ENCODE measurements at regions not wholly inside any gene's neighbourhood (a gene's known extent, or its start where the extent isn't known, plus 50 kb on each side); places are given as distances from the start of the nearest gene placed in this dataset.

GRCh38 chr5:122581629-122582028 lies 193.3 kb upstream of the SNX2 start:
- TF ChIP-seq CTCF (IDR thresholded peaks at IDR 0.05; ENCODE audit: extremely low read depth in 1 of 2, insufficient read depth in 1 of 2, low read depth in 1 of 2, low read length in 2 of 2) = no peak
- no peak for TF ChIP-seq EZH2 (IDR thresholded peaks at IDR 0.05; ENCODE audit: borderline replicate concordance, low read depth, low read length, severe bottlenecking)
- TF ChIP-seq MYC (IDR thresholded peaks at IDR 0.05; ENCODE audit: low read depth, low read length) = no peak
- no peak for TF ChIP-seq JUN (IDR thresholded peaks at IDR 0.05; ENCODE audit: borderline replicate concordance, insufficient read depth, insufficient read length, low read depth)
- no peak for TF ChIP-seq MAX (IDR thresholded peaks at IDR 0.05; ENCODE audit: insufficient read depth, insufficient read length)
- no peak for TF ChIP-seq POLR2AphosphoS5 (IDR thresholded peaks at IDR 0.05; ENCODE audit: insufficient read depth, low read depth, low read length)
- no peak for TF ChIP-seq FOS (IDR thresholded peaks at IDR 0.05; ENCODE audit: borderline replicate concordance, insufficient read depth, low read length)
- no peak for TF ChIP-seq POLR2A (IDR thresholded peaks at IDR 0.05; ENCODE audit: low read depth, low read length)
- TF ChIP-seq GATA2 (IDR thresholded peaks at IDR 0.05; ENCODE audit: insufficient read depth, insufficient read length, low read depth, low read length) = no peak
- H3K4me2 ChIP-seq (ENCODE audit: insufficient read depth, low read length) = no peak overlapping the region
- CTCF ChIA-PET = no interaction called here
- POLR2A ChIA-PET = no interaction called here
- no peaks in the 10 kb centered on the region for H4K20me1 ChIP-seq (replicated peaks; ENCODE audit: control insufficient read depth, extremely low read depth, insufficient read depth, low read length)
- no TSS peak for BruUV-seq (replicated peaks)
- H3K4me3 ChIP-seq (replicated peaks in 1 of 3; ENCODE audit: insufficient read depth in 1 of 3, low read depth in 1 of 3, low read length in 3 of 3) = no peak overlapping the region
- FAIRE-seq (no peak), DNase-seq (ENCODE audit: low read depth, low spot score) (no peak)
- peaks cover 0 to 4% of the 10 kb centered on the region in 2 experiments for H3K27me3 ChIP-seq (ENCODE audit: control insufficient read depth in 2 of 2, insufficient read depth in 2 of 2, low read length in 2 of 2)
- H3K4me1 ChIP-seq (ENCODE audit: control insufficient read depth, extremely low read depth, insufficient read depth, low read length) = no peaks in the 10 kb centered on the region
- dilution Hi-C loops (cut with MboI; ENCODE audit: extremely low pct_ligation_motif_present, low sequenced_read_pairs) = no loop called here
- H3K9ac ChIP-seq (replicated peaks; ENCODE audit: extremely low read depth, insufficient read depth, low read length) = no peak overlapping the region
- no peaks in the 10 kb centered on the region for H3K9me3 ChIP-seq (replicated peaks; ENCODE audit: control insufficient read depth, insufficient read depth, low read length)
- H3K27ac ChIP-seq (ENCODE audit: insufficient read depth, low read depth, low read length) = no peak overlapping the region
- no peaks in the 10 kb centered on the region for H3K9me1 ChIP-seq (replicated peaks; ENCODE audit: control insufficient read depth, extremely low read depth, insufficient read depth, low read length)
- intact Hi-C loops (cut with micrococcal nuclease) = no loop called here
- no peaks in the 10 kb centered on the region for H3K36me3 ChIP-seq (ENCODE audit: control insufficient read depth in 2 of 2, extremely low read depth in 1 of 2, insufficient read depth in 2 of 2, low read length in 2 of 2)
- H2AFZ ChIP-seq (ENCODE audit: low read depth, low read length) = no peak overlapping the region
- H3K79me2 ChIP-seq (ENCODE audit: control insufficient read depth, insufficient read depth, low read length) = no peaks in the 10 kb centered on the region
